Dedifferentiated amniotic fluid mesenchymal stem cell (primary cell): ENCODE measurements at regions not wholly inside any gene's neighbourhood (a gene's known extent, or its start where the extent isn't known, plus 50 kb on each side); places are given as distances from the start of the nearest gene placed in this dataset.
"Not testable (repeated sequence)": the region's sequence is repeated elsewhere in the genome, so short reads cannot be mapped to it uniquely, and the experiment has no call there.

Source experiments
- DNase-seq: peaks from one replicate; pipeline ENCODE4 v3.0.0-alpha.2; 2016; ENCODE audit errors: extremely low spot score

GRCh38 chr4:3634894-3635820 lies 102.9 kb upstream of the LRPAP1 start:
- DNase-seq: no peak

- no peak for DNase-seq
Observed at GRCh38 chr4:3634281-3634857, 102.1 kb upstream of the LRPAP1 start.

- not testable (repeated sequence) for DNase-seq
Observed at GRCh38 chr4:3633277-3633676, 101.1 kb upstream of the LRPAP1 start.

GRCh38 chr4:3632794-3633193 lies 100.6 kb upstream of the LRPAP1 start:
- DNase-seq: not testable (repeated sequence)

- not testable (repeated sequence) for DNase-seq
Observed at GRCh38 chr4:3631544-3632266, 99.5 kb upstream of the LRPAP1 start.

- no peak for DNase-seq
Observed at GRCh38 chr4:3630598-3631543, 98.6 kb upstream of the LRPAP1 start.

- no peak for DNase-seq
Observed at GRCh38 chr4:3630136-3630597, 97.9 kb upstream of the LRPAP1 start.

GRCh38 chr4:3629665-3630064 lies 97.4 kb upstream of the LRPAP1 start:
- DNase-seq: no peak

- DNase-seq: not testable (repeated sequence)
Observed at GRCh38 chr4:3629176-3629575, 97.0 kb upstream of the LRPAP1 start.

- no peak for DNase-seq
Observed at GRCh38 chr4:3628868-3629175, 96.6 kb upstream of the LRPAP1 start.

GRCh38 chr4:3627967-3628867 lies 96.0 kb upstream of the LRPAP1 start:
- DNase-seq: not testable (repeated sequence)

GRCh38 chr4:3627456-3627855 lies 95.2 kb upstream of the LRPAP1 start:
- DNase-seq: not testable (repeated sequence)

GRCh38 chr4:3626131-3626884 lies 94.1 kb upstream of the LRPAP1 start:
- not testable (repeated sequence) for DNase-seq

GRCh38 chr4:3625286-3625875 lies 93.2 kb upstream of the LRPAP1 start:
- not testable (repeated sequence) for DNase-seq

- peak; percentile 16 for DNase-seq
Observed at GRCh38 chr4:3623809-3624329, 91.6 kb upstream of the LRPAP1 start.

- no peak for DNase-seq
Observed at GRCh38 chr4:3623106-3623505, 90.9 kb upstream of the LRPAP1 start.

- DNase-seq: not testable (repeated sequence)
Observed at GRCh38 chr4:3620365-3620764, 88.1 kb upstream of the LRPAP1 start.

- DNase-seq: not testable (repeated sequence)
Observed at GRCh38 chr4:3619698-3620097, 87.5 kb upstream of the LRPAP1 start.

GRCh38 chr4:3618341-3618740 lies 86.1 kb upstream of the LRPAP1 start:
- DNase-seq: not testable (repeated sequence)
